ENCODE measurements at regions not wholly inside any gene's neighbourhood (a gene's known extent, or its start where the extent isn't known, plus 50 kb on each side); places are given as distances from the start of the nearest gene placed in this dataset.

- DNase-seq: no peak
Measured at GRCh38 chr14:42437809-42438208, 831.1 kb downstream of the LRFN5 start.

GRCh38 chr14:42429401-42429800 lies 822.7 kb downstream of the LRFN5 start:
- no peak for DNase-seq

GRCh38 chr14:42428996-42429395 lies 822.3 kb downstream of the LRFN5 start:
- no peak for DNase-seq

- no peak for DNase-seq
Measured at GRCh38 chr14:42424501-42424900, 817.8 kb downstream of the LRFN5 start.

GRCh38 chr14:42421377-42422078 lies 814.9 kb downstream of the LRFN5 start:
- DNase-seq: no peak

- no peak for DNase-seq
Measured at GRCh38 chr14:42420071-42420470, 813.4 kb downstream of the LRFN5 start.

- no peak for DNase-seq
Measured at GRCh38 chr14:42407153-42407552, 800.5 kb downstream of the LRFN5 start.

GRCh38 chr14:42391146-42391834 lies 784.6 kb downstream of the LRFN5 start:
- no peak for DNase-seq

GRCh38 chr14:42378880-42379279 lies 772.2 kb downstream of the LRFN5 start:
- no peak for DNase-seq

GRCh38 chr14:42378274-42378673 lies 771.6 kb downstream of the LRFN5 start:
- DNase-seq: no peak

- DNase-seq: no peak
Measured at GRCh38 chr14:42374332-42374731, 767.7 kb downstream of the LRFN5 start.

GRCh38 chr14:42370056-42370455 lies 763.4 kb downstream of the LRFN5 start:
- DNase-seq: no peak

GRCh38 chr14:42368234-42368633 lies 761.6 kb downstream of the LRFN5 start:
- DNase-seq: no peak

GRCh38 chr14:42353315-42353714 lies 746.6 kb downstream of the LRFN5 start:
- DNase-seq: no peak

- DNase-seq: no peak
Measured at GRCh38 chr14:42335918-42336317, 729.2 kb downstream of the LRFN5 start.

- no peak for DNase-seq
Measured at GRCh38 chr14:42334931-42335330, 728.3 kb downstream of the LRFN5 start.

GRCh38 chr14:42323426-42323825 lies 716.8 kb downstream of the LRFN5 start:
- DNase-seq: no peak

GRCh38 chr14:42322531-42323284 lies 716.0 kb downstream of the LRFN5 start:
- DNase-seq: no peak

- no peak for DNase-seq
Measured at GRCh38 chr14:42319996-42320395, 713.3 kb downstream of the LRFN5 start.

GRCh38 chr14:42316693-42317092 lies 710.0 kb downstream of the LRFN5 start:
- no peak for DNase-seq

- DNase-seq: no peak
Measured at GRCh38 chr14:42311876-42312275, 705.2 kb downstream of the LRFN5 start.

GRCh38 chr14:42307239-42307825 lies 700.7 kb downstream of the LRFN5 start:
- DNase-seq: no peak

GRCh38 chr14:42299692-42300091 lies 693.0 kb downstream of the LRFN5 start:
- DNase-seq: no peak

- no peak for DNase-seq
Measured at GRCh38 chr14:42293180-42293579, 686.5 kb downstream of the LRFN5 start.
